NB4 (cell line): ENCODE measurements at regions not wholly inside any gene's neighbourhood (a gene's known extent, or its start where the extent isn't known, plus 50 kb on each side); places are given as distances from the start of the nearest gene placed in this dataset.
"Not testable (repeated sequence)": the region's sequence is repeated elsewhere in the genome, so short reads cannot be mapped to it uniquely, and the experiment has no call there.

Experiments
- CTCF ChIP-seq: IDR thresholded peaks from one replicate; pipeline ENCODE4 v1.5.1; 2012; ENCODE audit warnings: low read depth, low read length
- MAX ChIP-seq: IDR thresholded peaks from 2 replicates; pipeline ENCODE4 v1.6.1; 2011; ENCODE audit warnings: low read depth, low read length
- MYC ChIP-seq: IDR thresholded peaks from 2 replicates; pipeline ENCODE4 v1.6.1; 2011; ENCODE audit warnings: low read depth, low read length
- POLR2A ChIP-seq: IDR thresholded peaks from 2 replicates; pipeline ENCODE4 v1.6.1; 2011; ENCODE audit warnings: mild to moderate bottlenecking; ENCODE audit not compliant: insufficient read length; ENCODE audit errors: extremely low read depth

GRCh38 chr9:40753288-40753687 is 375.2 kb downstream of the FOXD4L6 start:
- not testable (repeated sequence) for TF ChIP-seq POLR2A, CTCF, MAX, MYC
